GM21447 (cell line): ENCODE measurements at regions not wholly inside any gene's neighbourhood (a gene's known extent, or its start where the extent isn't known, plus 50 kb on each side); places are given as distances from the start of the nearest gene placed in this dataset.

ENCODE experiments used
- ATAC-seq: cut with Tn5 transposase; IDR thresholded peaks from one replicate; pipeline ENCODE4 v1.9.1; 2021; ENCODE audit not compliant: unreplicated experiment

DNA sequence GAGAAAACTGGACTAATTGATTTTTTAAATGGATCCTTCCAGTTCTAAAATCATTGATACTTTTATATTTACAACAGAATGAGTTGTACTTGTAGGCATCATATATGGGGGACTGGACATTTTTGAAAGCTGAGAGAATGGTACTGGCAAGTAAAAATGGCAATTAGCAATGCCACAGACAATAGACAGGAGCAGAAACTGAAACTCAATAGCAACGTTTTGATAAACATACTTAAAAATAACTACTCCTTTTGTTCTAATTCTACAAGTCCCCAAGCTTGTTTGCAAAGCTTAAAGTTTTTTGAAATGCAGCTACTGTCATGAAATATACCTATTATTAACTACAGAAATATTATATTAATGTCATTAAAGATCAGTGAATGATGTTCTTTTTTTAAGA is 52.8 kb upstream of the FBXL7 start:
- ATAC-seq = no peak

GRCh38 chr5:15446552-15446951 is 53.4 kb upstream of the FBXL7 start:
- ATAC-seq = no peak

- ATAC-seq = no peak
These were observed 57.8 kb upstream of the FBXL7 start for GRCh38 chr5:15442193-15442570.

GRCh38 chr5:15441433-15442192 is 58.4 kb upstream of the FBXL7 start:
- no peak for ATAC-seq

GRCh38 chr5:15440434-15440833 is 59.5 kb upstream of the FBXL7 start:
- no peak for ATAC-seq

DNA sequence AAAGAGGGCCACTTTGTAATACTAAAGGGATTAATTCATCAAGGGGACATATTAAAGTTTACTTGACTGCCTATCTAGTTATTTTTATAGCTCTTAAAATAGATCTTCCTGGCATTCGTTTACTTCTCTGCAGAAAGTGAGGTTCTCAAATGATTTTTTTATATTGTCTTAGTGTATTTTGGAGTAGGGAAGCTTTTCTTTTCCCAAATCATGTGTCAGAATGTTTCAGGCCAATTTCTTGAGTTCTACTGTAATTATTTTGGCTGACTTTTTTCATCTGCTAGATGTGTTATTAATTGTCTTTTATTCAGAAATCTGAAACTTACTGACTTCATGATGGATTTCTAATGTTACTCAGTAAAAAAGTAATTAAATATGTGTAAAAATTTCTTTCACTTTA is 60.2 kb upstream of the FBXL7 start:
- ATAC-seq = no peak

- ATAC-seq = no peak
These were observed 66.3 kb upstream of the FBXL7 start for GRCh38 chr5:15433709-15434108.

DNA sequence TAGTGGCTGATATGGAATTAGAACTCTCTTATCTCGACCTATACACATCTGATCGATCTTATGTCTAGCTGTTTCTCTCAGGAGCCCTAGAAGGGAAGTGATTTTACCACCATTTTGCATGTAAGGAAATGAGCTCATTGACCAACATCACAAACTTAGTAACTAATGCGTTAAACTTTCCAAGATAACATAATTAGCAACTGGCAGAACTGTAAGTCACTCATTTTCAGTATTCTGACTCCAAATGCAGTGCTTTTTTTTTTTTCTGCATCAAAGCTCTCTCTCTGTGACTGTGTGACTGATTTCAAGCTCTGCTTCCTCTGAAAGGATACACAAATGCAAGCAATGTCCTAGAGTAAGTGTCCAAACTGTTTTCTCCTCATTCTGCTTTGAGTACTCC is 68.1 kb upstream of the FBXL7 start:
- no peak for ATAC-seq

DNA sequence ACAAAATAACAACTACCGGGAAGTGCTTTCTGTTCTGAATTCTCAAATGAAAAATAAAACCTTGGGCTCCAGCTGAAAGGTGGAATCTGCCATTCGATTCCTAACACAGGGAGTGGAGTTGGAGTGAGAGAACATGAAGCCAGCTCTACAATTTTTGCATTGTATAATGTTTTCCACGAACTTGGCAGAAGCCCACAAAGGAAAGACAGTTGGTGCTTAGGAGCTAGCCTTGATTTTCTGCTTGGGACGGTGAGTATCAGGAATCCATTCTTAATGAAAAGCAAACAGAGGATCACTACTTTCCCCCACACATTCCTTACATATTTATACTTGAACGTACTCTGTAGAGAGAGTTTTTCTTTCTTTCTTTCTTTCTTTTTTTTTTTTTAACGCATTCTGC is 74.2 kb upstream of the FBXL7 start:
- ATAC-seq = no peak

DNA sequence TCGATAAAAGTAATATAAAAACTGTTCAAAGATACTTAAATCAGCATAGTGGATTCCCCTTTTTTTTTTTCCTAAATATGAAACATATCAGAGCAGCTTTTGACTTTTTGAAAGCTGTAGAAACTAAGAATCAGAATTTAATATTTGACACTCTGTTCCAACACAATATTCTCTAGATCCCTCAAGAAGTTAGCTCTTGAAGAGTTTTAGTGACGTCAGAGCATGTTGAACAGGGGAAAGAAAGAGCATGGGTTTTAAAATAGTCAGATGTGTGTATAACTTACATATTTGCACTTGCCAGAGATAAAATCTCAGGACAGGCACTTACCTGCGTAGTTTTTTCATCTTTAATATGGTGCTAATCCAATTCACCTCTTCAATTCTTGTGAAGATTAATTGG is 75.2 kb upstream of the FBXL7 start:
- ATAC-seq = no peak

DNA sequence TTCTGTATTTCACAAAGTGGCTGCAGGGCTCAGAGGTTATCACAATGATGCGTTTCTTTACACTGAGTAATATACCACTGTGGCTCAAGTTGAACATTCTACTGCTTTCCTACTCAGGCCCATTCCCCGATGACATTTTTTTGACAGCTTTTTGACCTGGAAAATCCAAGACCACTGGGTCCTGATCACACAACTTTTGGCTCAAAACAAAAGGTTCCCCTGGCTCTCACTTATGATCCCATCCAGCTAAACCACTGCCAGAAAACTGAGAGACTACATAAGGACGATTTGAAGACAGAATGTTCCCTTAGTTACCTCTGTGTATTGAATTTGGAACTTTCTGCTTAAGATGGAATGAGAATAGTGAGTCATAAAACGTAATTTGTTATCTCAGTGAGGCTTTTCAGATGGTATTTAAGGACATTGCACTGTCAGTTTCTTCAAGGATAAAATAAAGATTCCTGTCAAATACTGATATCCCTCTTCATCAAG is 78.0 kb upstream of the FBXL7 start:
- no peak for ATAC-seq

- no peak for ATAC-seq
These were observed 78.6 kb upstream of the FBXL7 start for GRCh38 chr5:15421381-15421780.

DNA sequence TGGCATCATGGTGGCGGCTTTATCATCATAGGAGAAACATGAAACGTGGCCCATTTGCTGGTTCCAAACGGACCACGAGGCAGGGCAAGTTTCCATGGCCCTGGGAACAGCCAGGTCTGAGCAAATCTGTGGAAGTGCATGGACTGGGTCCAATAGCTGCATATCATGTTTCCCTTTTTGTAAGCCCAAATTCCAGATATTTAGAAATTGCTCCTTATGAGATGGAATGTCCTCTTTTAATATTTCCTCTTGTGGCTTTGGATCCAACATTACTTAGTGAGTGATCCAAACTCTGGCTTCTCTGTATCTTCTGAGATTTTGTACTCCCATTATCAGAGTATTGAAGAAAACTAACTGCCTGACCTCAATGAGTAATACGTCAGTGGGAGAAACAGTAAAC is 79.8 kb upstream of the FBXL7 start:
- no peak for ATAC-seq

DNA sequence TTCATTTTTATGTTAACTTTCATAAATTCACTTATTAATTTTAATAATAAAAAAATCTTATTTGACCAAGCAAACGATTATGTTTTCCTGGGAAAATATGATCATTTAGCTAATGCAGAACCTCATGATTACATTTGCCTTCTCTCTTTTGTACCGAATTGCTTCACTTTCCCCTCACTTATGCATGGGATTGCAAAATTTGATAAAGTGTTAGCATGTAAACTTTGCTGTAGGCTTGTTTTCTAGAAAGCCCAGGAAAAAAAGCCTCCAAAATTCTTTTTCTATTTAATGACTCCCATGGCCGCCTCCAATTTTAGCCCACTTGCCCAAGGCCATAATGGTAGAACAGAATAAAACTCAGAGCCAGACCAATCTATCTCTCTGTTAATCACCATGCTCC is 82.8 kb upstream of the FBXL7 start:
- ATAC-seq = no peak

DNA sequence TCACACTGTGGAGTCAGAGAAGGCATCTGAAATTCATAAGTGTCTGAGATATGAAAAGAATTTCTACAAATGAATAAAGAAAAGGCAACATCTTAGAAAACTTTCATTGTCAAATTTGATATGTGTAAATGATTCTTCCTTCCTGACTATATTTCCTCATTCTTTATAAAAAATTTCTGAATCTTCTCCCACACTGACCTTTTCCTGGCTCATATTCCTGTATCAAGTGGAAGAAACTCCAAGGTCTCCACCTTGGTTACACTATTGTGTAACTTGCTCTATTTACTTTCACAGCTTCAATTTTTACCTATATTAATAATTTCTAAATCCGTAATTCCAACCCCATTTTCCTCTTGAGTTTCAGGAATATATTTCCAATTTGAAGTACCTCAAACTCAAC is 93.5 kb upstream of the FBXL7 start:
- ATAC-seq = no peak

- ATAC-seq = no peak
These were observed 106.8 kb upstream of the FBXL7 start for GRCh38 chr5:15393146-15393545.

- no peak for ATAC-seq
These were observed 108.1 kb upstream of the FBXL7 start for GRCh38 chr5:15391704-15392397.

DNA sequence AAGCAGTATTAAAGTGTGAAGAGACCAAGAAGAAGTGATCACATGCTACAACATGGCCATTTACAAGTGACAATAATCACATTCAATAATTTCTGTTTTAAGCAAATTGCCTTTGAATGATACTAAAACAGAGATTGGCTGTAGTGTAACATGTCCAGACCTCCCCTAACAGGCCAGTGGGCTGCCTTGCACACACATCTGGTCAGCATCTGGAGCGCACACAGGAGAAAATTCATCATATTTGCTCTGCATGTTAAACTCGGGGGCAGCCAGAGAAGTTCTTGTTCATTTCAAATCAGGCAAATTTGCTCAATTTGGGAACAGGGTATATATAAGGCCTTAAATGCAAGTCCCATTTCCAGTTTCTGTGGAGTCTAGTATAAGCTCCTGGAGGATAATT is 111.1 kb upstream of the FBXL7 start:
- no peak for ATAC-seq

GRCh38 chr5:15387931-15388524 is 112.0 kb upstream of the FBXL7 start:
- no peak for ATAC-seq

GRCh38 chr5:15386122-15386521 is 113.9 kb upstream of the FBXL7 start:
- ATAC-seq = no peak

- ATAC-seq = no peak
These were observed 114.4 kb upstream of the FBXL7 start for GRCh38 chr5:15385553-15385952.

GRCh38 chr5:15385037-15385436 is 114.9 kb upstream of the FBXL7 start:
- no peak for ATAC-seq
